Ovary (tissue), 7 donors: ENCODE measurements at regions not wholly inside any gene's neighbourhood (a gene's known extent, or its start where the extent isn't known, plus 50 kb on each side); places are given as distances from the start of the nearest gene placed in this dataset.

Experiments used
- DNase-seq, 5 donors: peaks; one replicate each; pipeline ENCODE4 v3.0.0-alpha.2; 2019 to 2020
- H3K27ac ChIP-seq, 2 donors: fragments of 200-600 bp; one replicate each; pipeline versions ENCODE4 v1.5.1 to v1.8.0; 2019 to 2022
- H3K27me3 ChIP-seq: fragments of 200-600 bp; one replicate; pipeline ENCODE4 v1.8.0; 2022
- H3K36me3 ChIP-seq: fragments of 200-600 bp; sonication (generic); one replicate; pipeline ENCODE4 v1.5.1; 2019
- H3K4me1 ChIP-seq: one replicate; pipeline ENCODE4 v1.8.1; 2013; ENCODE audit warnings: mild to moderate bottlenecking, moderate library complexity; ENCODE audit not compliant: insufficient read depth
- H3K4me3 ChIP-seq: fragments of 200-600 bp; sonication (generic); one replicate; pipeline ENCODE4 v1.5.1; 2017
- H3K9me3 ChIP-seq, 2 donors: fragments of 200-600 bp in 1 of 2; sonication (generic) in 1 of 2; one replicate each; pipeline versions ENCODE4 v1.5.1 to v1.8.1; 2013 to 2019; ENCODE audit warnings: mild to moderate bottlenecking in 1 of 2, moderate library complexity in 1 of 2
- EP300 ChIP-seq: sonication (generic); formaldehyde crosslinking; IDR thresholded peaks from one replicate; pipeline ENCODE4 v1.6.1; 2017; ENCODE audit warnings: antibody characterized with exemption
- POLR2A ChIP-seq: fragments of 450-650 bp; IDR thresholded peaks from one replicate; pipeline ENCODE4 v1.6.1; 2017; ENCODE audit warnings: antibody characterized with exemption, mild to moderate bottlenecking, moderate library complexity
- WGBS, 3 donors: extraction: QIAGEN DNeasy Blood & Tissue Kit in 1 of 3; methylation state at CpG; one replicate each; pipeline versions ENCODE4 v1.1.5 to v1.1.7; 2013 to 2017; 5-methylcytosine and 5-hydroxymethylcytosine counted together
- intact Hi-C, 4 donors: fragments of 100-400 bp; cut with DNase I; formaldehyde crosslinking; loops; one replicate each; pipeline versions ENCODE4 v1.11.0 to v1.15.1; 2022 to 2023
- TF ChIP-seq, protein P1 (sequence below), 3 donors: fragments of 450-650 bp in 2 of 3; fragments of 200-600 bp in 1 of 3; IDR thresholded peaks; one replicate each; pipeline versions ENCODE4 v1.5.1 to v1.8.0; 2016 to 2022; ENCODE audit warnings: antibody characterized with exemption in 3 of 3, mild to moderate bottlenecking in 1 of 3
- donor health status: DM: no; HTN: no; CAD: no; lungs with moderate emphysema.
- donor health status: DM: no; HTN: no; CAD: no.
- donor health status: Bipolar disorder and iron deficiency.
- donor health status: DM: no; HTN: no; CAD: no.
- donor health status: DM: yes; HTN: yes; CAD: no.

DNA sequence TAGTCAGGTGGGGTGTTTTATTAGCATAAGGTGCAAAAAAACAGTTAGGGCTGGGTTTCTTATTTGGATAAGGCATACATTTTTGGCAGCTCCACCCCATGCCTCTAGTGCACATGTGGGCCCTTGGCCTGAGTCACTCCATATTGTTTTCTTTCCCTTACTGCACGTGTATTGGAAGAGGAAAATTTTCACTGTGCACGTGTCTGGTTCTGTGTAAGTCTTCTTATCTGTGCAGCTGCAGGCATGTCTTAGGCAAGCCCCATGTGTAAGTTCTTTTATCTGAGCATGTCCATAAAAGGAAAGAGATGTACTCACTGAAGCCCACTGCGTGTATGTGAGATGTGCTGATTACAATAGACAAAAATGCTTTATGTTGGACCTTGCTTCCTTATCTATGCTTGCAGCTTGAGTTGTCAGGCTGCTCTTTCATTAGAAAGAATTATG lies 540.3 kb upstream of the IGFBP3 start:
- H3K4me3 ChIP-seq: no peak overlapping the region
- H3K27me3 ChIP-seq: no peaks in the 10 kb centered on the region
- no peak overlapping the region for H3K27ac ChIP-seq
- DNase-seq: no peak
- H3K4me1 ChIP-seq: no peaks in the 10 kb centered on the region
- H3K36me3 ChIP-seq: no peaks in the 10 kb centered on the region
- intact Hi-C loops: no loop called here
- TF ChIP-seq EP300 (no peak), POLR2A (no peak)
- TF ChIP-seq, protein P1, sequence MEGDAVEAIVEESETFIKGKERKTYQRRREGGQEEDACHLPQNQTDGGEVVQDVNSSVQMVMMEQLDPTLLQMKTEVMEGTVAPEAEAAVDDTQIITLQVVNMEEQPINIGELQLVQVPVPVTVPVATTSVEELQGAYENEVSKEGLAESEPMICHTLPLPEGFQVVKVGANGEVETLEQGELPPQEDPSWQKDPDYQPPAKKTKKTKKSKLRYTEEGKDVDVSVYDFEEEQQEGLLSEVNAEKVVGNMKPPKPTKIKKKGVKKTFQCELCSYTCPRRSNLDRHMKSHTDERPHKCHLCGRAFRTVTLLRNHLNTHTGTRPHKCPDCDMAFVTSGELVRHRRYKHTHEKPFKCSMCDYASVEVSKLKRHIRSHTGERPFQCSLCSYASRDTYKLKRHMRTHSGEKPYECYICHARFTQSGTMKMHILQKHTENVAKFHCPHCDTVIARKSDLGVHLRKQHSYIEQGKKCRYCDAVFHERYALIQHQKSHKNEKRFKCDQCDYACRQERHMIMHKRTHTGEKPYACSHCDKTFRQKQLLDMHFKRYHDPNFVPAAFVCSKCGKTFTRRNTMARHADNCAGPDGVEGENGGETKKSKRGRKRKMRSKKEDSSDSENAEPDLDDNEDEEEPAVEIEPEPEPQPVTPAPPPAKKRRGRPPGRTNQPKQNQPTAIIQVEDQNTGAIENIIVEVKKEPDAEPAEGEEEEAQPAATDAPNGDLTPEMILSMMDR (IDR thresholded peaks at IDR 0.05): no peak
- no peaks in the 10 kb centered on the region for H3K9me3 ChIP-seq
- WGBS, 3 donors: 36 to 45% (median 38%) methylated on average over 3 of the region's 3 CpGs

DNA sequence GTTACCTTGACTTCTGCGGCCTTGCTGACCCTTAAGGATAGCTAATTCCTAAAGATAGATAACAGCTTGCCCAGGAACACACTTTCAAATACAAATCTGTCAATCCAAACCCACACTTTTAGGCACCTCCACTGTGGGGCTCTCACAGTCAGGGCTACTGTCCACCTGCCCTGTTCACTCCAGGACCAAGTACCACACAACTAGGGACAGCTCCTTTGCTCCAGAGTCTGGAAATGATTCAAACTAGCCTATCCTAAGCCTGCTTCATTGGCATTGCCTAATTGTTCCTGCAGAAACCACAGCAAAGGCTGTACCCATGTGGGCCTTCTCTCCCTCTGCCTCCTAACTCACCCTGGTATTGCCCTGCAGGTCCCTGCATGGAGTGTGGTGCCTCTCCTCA lies 538.9 kb upstream of the IGFBP3 start:
- DNase-seq: no peak
- WGBS, 3 donors: 97 to 100% (median 100%) methylated on average over 1 of the region's 1 CpG
- H3K36me3 ChIP-seq: no peaks in the 10 kb centered on the region
- no peak overlapping the region for H3K4me3 ChIP-seq
- no peak overlapping the region for H3K27ac ChIP-seq
- no peak for TF ChIP-seq POLR2A
- TF ChIP-seq, protein P1 (IDR thresholded peaks at IDR 0.05): no peak
- TF ChIP-seq EP300: no peak
- H3K9me3 ChIP-seq: no peaks in the 10 kb centered on the region
- H3K4me1 ChIP-seq: no peaks in the 10 kb centered on the region
- no peaks in the 10 kb centered on the region for H3K27me3 ChIP-seq
- intact Hi-C loops: no loop called here

DNA sequence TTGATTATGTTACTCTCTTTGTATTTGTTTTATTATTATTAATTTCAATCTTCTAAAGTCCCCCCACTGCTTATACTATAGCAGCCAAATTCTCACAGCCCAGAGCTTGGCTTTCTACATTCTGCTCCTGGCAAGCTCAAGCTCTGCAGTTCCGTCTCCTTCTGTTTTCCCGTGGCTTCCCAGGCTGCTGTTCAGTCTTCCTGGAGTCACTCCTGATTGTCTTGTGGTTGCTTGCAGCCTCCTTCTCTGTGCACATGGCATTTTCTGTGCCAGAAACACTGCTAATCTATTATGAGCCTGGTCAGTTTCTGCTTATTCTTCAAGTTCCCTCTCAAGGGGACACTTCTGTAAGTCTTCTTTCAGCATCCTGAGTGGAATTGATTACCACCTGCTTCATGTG lies 533.7 kb upstream of the IGFBP3 start:
- Histone ChIP-seq H3K4me3 (no peak overlapping the region), H3K27ac (no peak overlapping the region), H3K36me3 (no peaks in the 10 kb centered on the region), H3K4me1 (no peaks in the 10 kb centered on the region), H3K27me3 (no peaks in the 10 kb centered on the region), H3K9me3 (no peaks in the 10 kb centered on the region)
- DNase-seq: no peak
- intact Hi-C loops: no loop called here
- WGBS, 3 donors: 16 to 27% (median 22%) methylated on average over 2 of the region's 2 CpGs
- TF ChIP-seq EP300 (no peak), POLR2A (no peak)
- TF ChIP-seq, protein P1 (IDR thresholded peaks at IDR 0.05): no peak

DNA sequence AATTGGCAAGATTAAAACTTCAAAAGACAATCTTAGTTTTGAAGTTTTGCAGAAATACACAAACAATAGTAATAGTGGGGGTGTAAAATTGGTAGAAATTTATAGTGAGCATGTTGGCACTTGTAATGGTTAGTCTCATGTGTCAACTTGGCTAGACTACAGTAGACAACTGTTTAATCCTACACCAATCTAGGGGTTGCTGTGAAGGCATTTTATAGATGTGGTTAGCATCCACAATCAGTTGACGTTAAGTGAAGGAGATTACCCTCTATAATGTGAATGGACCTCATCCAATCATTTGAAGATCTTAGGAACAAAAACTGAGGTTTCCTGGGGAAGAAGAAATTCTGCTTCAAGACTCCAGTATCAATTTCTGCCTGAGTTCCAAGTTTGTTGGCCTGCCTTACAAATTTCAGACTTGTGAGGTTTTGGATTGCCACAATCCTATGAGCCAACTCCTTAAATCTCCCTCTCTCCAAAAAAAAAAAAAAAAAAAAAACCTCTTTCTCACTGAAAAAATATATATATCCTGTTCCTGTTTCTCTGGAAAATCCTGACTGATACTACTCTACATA lies 531.6 kb upstream of the IGFBP3 start:
- H3K27me3 ChIP-seq: no peaks in the 10 kb centered on the region
- intact Hi-C loops: no loop called here
- H3K27ac ChIP-seq: no peak overlapping the region
- H3K4me3 ChIP-seq: no peak overlapping the region
- TF ChIP-seq POLR2A: no peak
- TF ChIP-seq, protein P1 (IDR thresholded peaks at IDR 0.05): no peak
- no peak for DNase-seq
- no peaks in the 10 kb centered on the region for H3K4me1 ChIP-seq
- H3K9me3 ChIP-seq: no peaks in the 10 kb centered on the region
- no peaks in the 10 kb centered on the region for H3K36me3 ChIP-seq
- 70 to 76% (median 74%) methylated on average over 1 of the region's 1 CpG for WGBS, 3 donors
